Type B pancreatic cell (in vitro differentiated cells): ENCODE measurements at regions not wholly inside any gene's neighbourhood (a gene's known extent, or its start where the extent isn't known, plus 50 kb on each side); places are given as distances from the start of the nearest gene placed in this dataset.

ENCODE experiments used
- DNase-seq: peaks from one replicate; pipeline ENCODE4 v3.0.0; 2021; ENCODE audit warnings: mixed read lengths; ENCODE audit not compliant: unreplicated experiment; ENCODE audit errors: extremely low spot score
- H3K27ac Mint-ChIP-seq: 2 replicates; pipeline ENCODE4 v1.8.0; 2021; ENCODE audit warnings: mild to moderate bottlenecking, mixed read lengths
- H3K27me3 Mint-ChIP-seq: 2 replicates; pipeline ENCODE4 v1.8.0; 2021; ENCODE audit warnings: mixed read lengths
- H3K36me3 Mint-ChIP-seq: 2 replicates; pipeline ENCODE4 v1.8.0; 2021; ENCODE audit warnings: mixed read lengths
- H3K4me1 Mint-ChIP-seq: one replicate; pipeline ENCODE4 v1.8.0; 2021; ENCODE audit warnings: mixed read lengths; ENCODE audit not compliant: unreplicated experiment
- H3K4me3 Mint-ChIP-seq: 2 replicates; pipeline ENCODE4 v1.8.0; 2021; ENCODE audit warnings: mild to moderate bottlenecking, mixed read lengths
- H3K9me3 Mint-ChIP-seq: 2 replicates; pipeline ENCODE4 v1.8.0; 2021; ENCODE audit warnings: mixed read lengths
- CTCF ChIP-seq: fragments of 200-600 bp; sonication (generic); conservative IDR thresholded peaks from 2 replicates; pipeline ENCODE4 v1.5.0; 2021; ENCODE audit warnings: antibody characterized with exemption, mild to moderate bottlenecking

GRCh38 chr12:31865023-31865422 is 94.2 kb upstream of the RESF1 start:
- H3K27ac Mint-ChIP-seq: no peak overlapping the region
- H3K9me3 Mint-ChIP-seq: no peaks in the 10 kb centered on the region
- no peak for TF ChIP-seq CTCF
- H3K4me3 Mint-ChIP-seq: no peak overlapping the region
- H3K27me3 Mint-ChIP-seq: no peaks in the 10 kb centered on the region
- no peak for DNase-seq
- no peaks in the 10 kb centered on the region for H3K36me3 Mint-ChIP-seq
- no peaks in the 10 kb centered on the region for H3K4me1 Mint-ChIP-seq

GRCh38 chr12:31861360-31861759 is 97.9 kb upstream of the RESF1 start:
- Mint-ChIP-seq H3K9me3 (no peaks in the 10 kb centered on the region), H3K36me3 (no peaks in the 10 kb centered on the region), H3K27ac (no peak overlapping the region), H3K4me3 (no peak overlapping the region), H3K4me1 (no peaks in the 10 kb centered on the region), H3K27me3 (no peaks in the 10 kb centered on the region)
- no peak for TF ChIP-seq CTCF
- no peak for DNase-seq

GRCh38 chr12:31860401-31860800 is 98.8 kb upstream of the RESF1 start:
- Mint-ChIP-seq H3K36me3 (no peaks in the 10 kb centered on the region), H3K27ac (no peak overlapping the region), H3K27me3 (no peaks in the 10 kb centered on the region), H3K9me3 (peaks cover 1% of the 10 kb centered on the region), H3K4me1 (no peaks in the 10 kb centered on the region), H3K4me3 (no peak overlapping the region)
- no peak for DNase-seq
- no peak for TF ChIP-seq CTCF

GRCh38 chr12:31859232-31859977 is 99.8 kb upstream of the RESF1 start:
- no peaks in the 10 kb centered on the region for H3K4me1 Mint-ChIP-seq
- no peak overlapping the region for H3K4me3 Mint-ChIP-seq
- no peaks in the 10 kb centered on the region for H3K36me3 Mint-ChIP-seq
- H3K27ac Mint-ChIP-seq: no peak overlapping the region
- no peaks in the 10 kb centered on the region for H3K27me3 Mint-ChIP-seq
- TF ChIP-seq CTCF: no peak
- DNase-seq: no peak
- peaks cover 4% of the 10 kb centered on the region for H3K9me3 Mint-ChIP-seq

- no peak for DNase-seq
- Mint-ChIP-seq H3K27ac (no peak overlapping the region), H3K36me3 (peaks cover 23% of the 10 kb centered on the region), H3K4me1 (peaks cover 7% of the 10 kb centered on the region), H3K27me3 (no peaks in the 10 kb centered on the region), H3K4me3 (no peak overlapping the region), H3K9me3 (peaks cover 21% of the 10 kb centered on the region)
- TF ChIP-seq CTCF: no peak
Measured at GRCh38 chr12:31855427-31855826, 103.8 kb upstream of the RESF1 start.
